GM18505 (cell line): ENCODE measurements at regions not wholly inside any gene's neighbourhood (a gene's known extent, or its start where the extent isn't known, plus 50 kb on each side); places are given as distances from the start of the nearest gene placed in this dataset.

Source experiments
- ATAC-seq: cut with Tn5 transposase; IDR thresholded peaks from one replicate; pipeline ENCODE4 v1.9.1; 2021; ENCODE audit not compliant: unreplicated experiment
- POLR2A ChIP-seq: IDR thresholded peaks from 4 replicates; pipeline ENCODE4 v1.6.1; 2011; ENCODE audit warnings: borderline replicate concordance; ENCODE audit not compliant: insufficient read depth, insufficient read length; ENCODE audit errors: extremely low read depth

DNA sequence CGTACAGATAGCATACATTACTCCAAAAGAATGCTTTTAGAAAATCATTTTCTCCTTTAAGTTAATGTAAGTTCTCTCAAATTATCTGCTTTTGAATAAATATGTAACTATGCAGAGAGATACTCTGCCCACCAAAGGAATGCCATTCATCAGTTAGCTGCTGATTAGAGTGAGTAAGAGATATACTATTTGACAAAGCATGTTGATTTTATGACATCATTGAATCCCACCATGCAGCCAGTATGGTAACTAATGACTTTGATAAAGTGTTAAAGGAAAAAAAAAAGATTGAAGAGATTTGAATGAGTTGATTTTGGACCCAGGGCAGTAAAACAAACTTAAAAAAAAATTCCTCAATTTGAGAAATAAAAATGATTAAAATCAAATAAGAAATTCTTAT is 521.5 kb downstream of the SLITRK6 start:
- TF ChIP-seq POLR2A, result no peak
- ATAC-seq, result no peak

DNA sequence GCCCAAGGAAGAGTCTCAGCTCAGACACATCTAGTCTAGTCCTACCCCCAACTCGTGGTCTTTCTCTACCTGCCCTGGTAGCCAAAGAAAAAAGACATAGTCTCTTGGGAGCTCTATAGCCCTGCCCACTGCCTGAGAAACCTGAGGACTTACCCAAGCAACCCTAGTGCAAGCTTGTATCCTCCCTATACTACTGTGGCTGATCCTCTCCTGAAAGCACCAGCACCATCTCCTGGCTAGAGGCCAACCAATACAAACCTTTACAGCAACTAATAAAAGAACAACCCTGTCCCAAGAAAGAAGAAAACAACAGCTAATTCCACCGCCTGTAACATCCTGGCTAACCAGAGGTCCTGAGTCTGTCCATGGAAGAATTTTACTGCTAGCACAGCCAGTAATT is 532.4 kb downstream of the SLITRK6 start:
- no peak for ATAC-seq
- TF ChIP-seq POLR2A, result no peak

DNA sequence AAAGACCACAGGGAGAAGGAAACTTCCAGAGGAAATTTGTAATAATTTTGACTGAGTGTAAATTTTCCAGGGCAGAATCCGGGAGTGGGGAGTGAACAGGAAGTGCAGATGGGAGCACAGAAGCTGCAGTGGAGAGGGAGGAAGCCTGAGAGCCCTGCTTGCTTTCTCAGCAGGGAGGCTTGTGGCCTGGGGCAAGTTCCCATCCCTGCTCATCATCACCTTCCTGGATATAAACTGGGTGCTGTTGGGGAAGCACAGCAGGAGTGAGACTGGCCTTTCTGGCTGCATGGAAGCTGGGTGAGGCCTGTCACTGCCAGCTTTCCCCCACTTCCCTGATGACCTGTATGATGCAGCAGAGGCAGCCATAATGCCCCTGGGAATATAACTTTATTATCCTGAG is 532.9 kb downstream of the SLITRK6 start:
- no peak for ATAC-seq
- no peak for TF ChIP-seq POLR2A

DNA sequence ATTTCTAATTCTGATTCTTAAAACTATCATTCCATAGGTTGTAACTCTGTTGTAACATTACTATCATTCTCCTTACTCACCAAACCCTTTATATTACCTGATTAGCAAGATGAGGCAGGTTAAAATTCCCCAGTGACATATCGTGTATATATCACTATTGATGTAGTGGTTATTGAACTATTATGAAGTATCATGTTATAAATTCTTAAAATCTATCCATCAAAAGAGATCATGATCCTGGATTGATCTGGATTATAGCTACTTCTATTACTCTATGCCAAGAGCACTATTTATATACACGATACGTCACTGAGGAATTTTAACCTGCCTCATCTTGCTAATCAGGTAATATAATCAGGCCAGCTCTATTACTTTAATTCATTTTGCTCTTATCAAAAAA is 533.9 kb downstream of the SLITRK6 start:
- TF ChIP-seq POLR2A, result no peak
- ATAC-seq, result no peak

DNA sequence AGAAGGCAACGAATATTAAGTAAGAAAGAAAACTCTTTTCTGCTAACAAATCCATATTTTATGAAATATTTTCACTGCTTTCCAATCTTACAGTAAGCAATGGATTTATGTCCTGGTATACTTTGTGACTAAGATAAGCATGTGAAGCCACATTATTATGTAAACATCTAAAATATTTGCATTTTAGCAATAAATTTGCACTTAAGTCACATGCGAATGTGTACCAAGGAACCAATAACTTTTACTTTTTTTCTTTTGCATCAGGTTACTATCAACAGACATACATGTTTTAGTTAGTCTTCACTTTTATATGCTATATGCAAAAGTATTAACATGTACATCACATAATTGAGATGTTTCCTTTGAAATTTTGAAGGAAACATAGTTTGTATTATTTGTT is 536.7 kb downstream of the SLITRK6 start:
- no peak for ATAC-seq
- no peak for TF ChIP-seq POLR2A

DNA sequence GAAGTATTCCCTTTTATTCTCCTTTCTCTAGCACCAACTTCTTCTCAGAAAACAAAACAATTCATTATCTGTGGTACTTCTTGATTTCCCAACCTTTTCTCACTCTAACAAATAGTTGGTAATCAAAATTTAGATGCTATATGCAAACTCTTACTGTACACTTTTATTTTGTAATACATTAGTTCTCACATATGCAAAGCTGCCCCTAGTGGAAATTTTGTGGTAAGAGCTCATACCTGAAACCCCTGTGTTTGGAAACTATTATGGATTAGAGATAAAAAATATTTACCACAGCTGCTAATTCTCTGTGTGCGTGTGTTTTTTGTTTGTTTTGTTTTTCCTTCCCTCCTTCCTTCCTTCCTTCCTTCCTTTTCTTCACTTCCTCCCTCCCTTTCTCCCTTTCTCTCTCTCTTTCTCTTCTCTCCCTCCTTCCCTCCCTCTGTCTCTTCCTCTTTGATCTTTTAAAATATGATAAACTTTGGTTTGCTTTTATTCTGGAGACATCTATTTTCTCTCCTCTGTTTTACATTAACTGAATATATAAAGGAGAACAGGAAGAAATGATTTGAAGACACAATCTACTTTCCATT is 537.4 kb downstream of the SLITRK6 start:
- TF ChIP-seq POLR2A, result no peak
- no peak for ATAC-seq

DNA sequence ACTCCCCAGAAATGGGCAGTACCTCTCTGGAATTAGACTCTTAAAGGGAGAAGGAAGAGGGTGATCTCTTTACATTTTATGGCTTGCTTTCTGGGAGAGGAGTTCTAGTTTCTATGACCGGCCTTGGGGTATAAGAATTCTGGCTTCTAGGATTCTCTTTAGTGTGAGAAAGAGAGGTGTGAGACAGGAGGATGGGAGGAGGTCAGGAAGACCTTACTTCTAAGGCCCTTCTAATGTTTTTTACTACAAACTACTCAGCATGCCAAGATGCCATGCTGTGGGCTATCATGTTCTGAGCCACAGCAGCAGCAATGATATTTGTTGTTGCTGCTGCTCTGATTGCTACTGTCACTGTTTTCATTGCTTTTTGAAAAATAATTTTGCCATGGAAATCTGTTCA is 538.3 kb downstream of the SLITRK6 start:
- no peak for ATAC-seq
- TF ChIP-seq POLR2A, result no peak

DNA sequence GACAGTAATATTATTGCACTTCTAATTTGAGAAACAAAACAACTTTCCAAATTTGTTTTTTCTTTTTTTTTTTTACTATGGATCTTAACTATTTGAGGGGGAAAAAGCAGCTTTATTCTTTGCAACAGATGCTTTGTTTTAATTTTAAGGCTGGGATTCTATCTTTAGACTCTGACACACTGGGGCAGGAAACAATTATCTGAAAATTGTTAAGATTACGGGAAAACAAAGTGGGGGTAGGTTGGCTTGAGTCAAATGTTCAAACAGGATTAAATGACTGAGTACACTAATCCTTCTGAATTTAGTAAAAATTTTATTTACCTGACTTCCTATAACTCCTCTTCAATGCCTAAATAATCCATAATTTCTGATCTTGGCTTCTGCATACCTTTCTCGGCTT is 543.2 kb downstream of the SLITRK6 start:
- TF ChIP-seq POLR2A, result no peak

DNA sequence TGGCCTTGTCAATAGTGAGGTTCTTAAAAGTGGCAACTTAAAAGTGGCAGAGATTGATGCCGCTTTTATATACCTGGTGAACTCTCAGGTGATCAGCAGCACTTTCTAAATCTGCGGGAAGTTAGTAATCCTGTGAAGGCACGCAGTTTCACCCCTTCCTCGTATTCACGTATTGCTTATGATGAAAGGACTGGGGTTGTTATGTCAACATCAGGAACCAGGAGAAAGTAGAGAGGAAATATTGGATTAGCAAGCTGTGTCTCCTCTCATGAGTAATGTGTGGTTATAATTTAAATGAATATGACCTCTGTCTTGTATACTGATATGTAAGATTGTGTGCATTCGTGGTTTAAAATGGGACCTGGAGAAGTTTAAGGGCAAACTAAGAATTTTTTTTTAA is 544.6 kb downstream of the SLITRK6 start:
- no peak for ATAC-seq
- no peak for TF ChIP-seq POLR2A

More for the DNA sequence above, 543.2 kb downstream of the SLITRK6 start:
- no peak for ATAC-seq

DNA sequence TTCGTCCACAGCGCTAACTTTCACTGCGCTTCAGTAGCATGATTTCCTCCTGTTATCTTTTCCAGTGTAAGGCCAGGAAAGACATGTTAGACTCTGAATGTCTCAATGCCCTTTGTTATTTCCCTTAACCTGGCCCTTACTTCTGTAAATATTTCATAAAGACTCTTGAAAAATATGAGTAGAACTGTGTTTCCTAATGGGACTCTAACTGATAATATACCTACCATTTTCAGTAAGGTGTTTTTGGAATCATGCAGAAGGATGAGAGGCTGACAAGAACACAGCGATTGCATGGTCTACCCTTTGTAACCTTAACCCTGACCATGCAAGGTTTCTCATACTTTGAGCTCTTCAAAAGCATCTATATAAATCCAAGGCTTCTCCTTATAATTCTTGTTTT is 550.1 kb downstream of the SLITRK6 start:
- ATAC-seq, result no peak

DNA sequence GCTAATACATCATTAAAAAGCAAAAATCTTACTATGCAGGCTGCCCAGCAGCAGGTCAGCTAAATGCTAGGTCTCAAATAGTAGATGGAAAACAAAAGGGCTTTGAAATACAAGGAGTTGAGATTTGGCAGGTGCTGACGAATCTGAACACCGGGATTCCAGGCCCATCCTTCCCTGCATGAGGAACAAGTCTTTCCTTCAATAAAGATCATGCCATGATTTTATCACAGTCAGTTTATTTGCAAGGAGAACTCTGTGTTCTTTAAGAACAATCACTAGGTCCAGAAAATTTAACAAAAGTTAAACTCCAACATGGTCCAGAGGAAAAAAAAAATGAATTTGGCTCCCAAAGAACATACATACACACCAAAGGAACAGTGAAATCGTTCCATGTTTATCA is 551.4 kb downstream of the SLITRK6 start:
- no peak for ATAC-seq

More for the DNA sequence above, 550.1 kb downstream of the SLITRK6 start:
- TF ChIP-seq POLR2A, result no peak

DNA sequence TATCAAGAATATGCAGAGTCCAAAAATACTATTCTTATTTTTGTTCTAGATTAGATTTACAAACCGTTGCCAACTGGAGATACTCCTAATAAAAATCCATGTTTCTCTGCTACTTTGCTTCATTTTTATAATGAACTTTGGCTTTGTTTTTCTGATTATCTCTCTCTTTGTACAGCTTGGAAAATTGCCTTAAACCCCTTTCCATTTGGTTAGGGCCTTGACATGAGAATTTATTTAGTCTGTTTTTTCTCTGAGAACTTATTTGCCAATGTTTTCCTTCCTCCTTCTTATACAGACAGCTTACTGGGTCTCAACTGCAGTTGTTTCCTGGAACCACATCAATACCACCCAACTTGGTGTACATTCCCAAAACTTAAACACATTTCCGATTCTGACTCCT is 555.4 kb downstream of the SLITRK6 start:
- TF ChIP-seq POLR2A, result no peak
- ATAC-seq, result no peak

More for the DNA sequence above, 551.4 kb downstream of the SLITRK6 start:
- TF ChIP-seq POLR2A, result no peak

DNA sequence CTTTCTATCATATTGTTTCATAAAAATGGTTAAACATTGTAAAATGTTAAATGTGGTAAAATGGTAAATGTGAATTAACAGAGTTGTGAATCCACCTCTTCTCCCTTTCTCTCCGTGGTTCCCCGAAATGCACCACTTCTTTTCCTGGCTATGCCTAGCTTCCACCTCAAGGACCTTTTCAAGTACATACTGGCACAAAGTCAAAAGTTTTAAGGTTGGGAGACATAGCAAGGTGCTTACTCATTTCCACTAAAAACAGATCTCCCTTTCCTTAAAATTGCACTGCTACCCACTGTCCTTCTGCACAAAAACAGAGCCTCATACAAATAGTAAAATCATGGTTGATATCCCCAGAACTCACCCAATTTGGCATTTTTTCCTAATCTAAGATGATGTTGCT is 558.2 kb downstream of the SLITRK6 start:
- TF ChIP-seq POLR2A, result no peak
- no peak for ATAC-seq

DNA sequence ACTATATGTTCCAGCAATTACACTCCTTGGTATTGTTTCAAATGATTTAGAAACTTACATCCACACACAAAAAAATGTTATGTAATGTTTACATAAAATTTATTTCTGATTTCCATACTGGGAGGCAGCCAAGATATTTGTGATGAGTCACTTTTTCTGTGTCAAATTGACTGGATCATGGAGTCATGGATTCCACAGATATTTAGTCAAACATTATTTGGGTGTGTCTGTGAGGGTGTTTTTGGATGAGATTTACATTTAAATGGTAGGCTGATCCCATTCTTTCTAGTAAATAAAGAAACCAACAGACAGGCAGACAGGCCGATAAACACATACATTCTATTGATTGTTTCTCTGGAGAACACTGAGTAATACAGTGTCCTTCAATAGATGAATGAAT is 562.8 kb downstream of the SLITRK6 start:
- ATAC-seq, result no peak

DNA sequence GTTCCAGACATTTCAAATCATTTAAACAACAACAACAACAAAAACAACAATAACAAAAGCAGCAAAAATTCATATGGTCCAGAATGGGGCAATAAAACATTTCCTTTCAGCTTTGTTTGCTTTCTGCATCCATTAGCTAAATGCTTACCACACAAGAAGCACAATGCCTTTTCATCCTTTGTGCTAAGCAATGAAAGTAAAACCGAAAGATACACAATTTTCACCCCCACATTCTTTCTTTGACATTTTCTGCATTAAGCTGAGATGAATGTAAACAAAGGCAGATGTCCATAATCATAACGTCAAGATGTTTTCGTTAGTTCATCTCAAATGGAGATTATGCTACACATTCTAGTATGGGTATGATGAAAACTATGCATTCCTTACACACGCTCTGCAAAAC is 568.5 kb downstream of the SLITRK6 start:
- TF ChIP-seq POLR2A, result no peak
- no peak for ATAC-seq

More for the DNA sequence above, 562.8 kb downstream of the SLITRK6 start:
- no peak for TF ChIP-seq POLR2A
